Caco-2 (cell line): ENCODE measurements at regions not wholly inside any gene's neighbourhood (a gene's known extent, or its start where the extent isn't known, plus 50 kb on each side); places are given as distances from the start of the nearest gene placed in this dataset.

Experiments used
- BruUV-seq: library from RNA; stranded (reverse); fragments of 400-500 nt; replicated peaks from 2 replicates; lab custom pipeline; 2021; lab: Mats Ljungman, UMichigan
- CTCF ChIA-PET: fragments of 300-600 bp; sonication (Branson Sonifier 250); formaldehyde crosslinking; loops from one replicate; lab custom pipeline; 2022; ENCODE audit warnings: antibody characterized with exemption; lab: Charles Lee
- POLR2A ChIA-PET: fragments of 300-600 bp; sonication (Branson Sonifier 250); formaldehyde crosslinking; loops from one replicate; lab custom pipeline; 2022; ENCODE audit warnings: antibody characterized with exemption; lab: Charles Lee
- DNase-seq, 2 experiments: peaks; one replicate each; pipeline versions ENCODE4 v3.0.0 to v3.0.0-alpha.2; 2020 to 2022
- H3K27me3 ChIP-seq: replicated peaks from 2 replicates; pipeline ENCODE4 v1.6.0; 2011; ENCODE audit warnings: low read length; ENCODE audit not compliant: control insufficient read depth, insufficient read depth
- H3K36me3 ChIP-seq: 2 replicates; pipeline ENCODE4 v1.5.1; 2011; ENCODE audit warnings: low read length; ENCODE audit not compliant: control insufficient read depth, insufficient read depth
- H3K4me1 ChIP-seq: fragments of 250-450 bp; sonication (Bioruptor Pico); 2 replicates; pipeline ENCODE4 v1.5.1; 2020; ENCODE audit warnings: mild to moderate bottlenecking
- H3K4me3 ChIP-seq: 2 replicates; pipeline ENCODE4 v1.5.1; 2011; ENCODE audit warnings: low read depth, mild to moderate bottlenecking, control low read depth, low read length
- H3K9me3 ChIP-seq: fragments of 250-450 bp; sonication (Bioruptor Pico); 2 replicates; pipeline ENCODE4 v1.5.1; 2020; ENCODE audit warnings: mild to moderate bottlenecking, moderate library complexity
- H3K27ac Mint-ChIP-seq: one replicate; pipeline ENCODE4 v1.8.0; 2022; ENCODE audit warnings: mixed read lengths; ENCODE audit not compliant: unreplicated experiment
- H3K27me3 Mint-ChIP-seq: one replicate; pipeline ENCODE4 v1.8.0; 2022; ENCODE audit warnings: mixed read lengths; ENCODE audit not compliant: insufficient read depth, unreplicated experiment
- H3K36me3 Mint-ChIP-seq: one replicate; pipeline ENCODE4 v1.8.0; 2022; ENCODE audit warnings: mild to moderate bottlenecking, mixed read lengths; ENCODE audit not compliant: insufficient read depth, unreplicated experiment
- H3K4me1 Mint-ChIP-seq: one replicate; pipeline ENCODE4 v1.8.0; 2022; ENCODE audit warnings: low read depth, mixed read lengths; ENCODE audit not compliant: unreplicated experiment
- H3K4me3 Mint-ChIP-seq: one replicate; pipeline ENCODE4 v1.8.0; 2022; ENCODE audit warnings: mild to moderate bottlenecking, moderate library complexity, mixed read lengths; ENCODE audit not compliant: unreplicated experiment
- H3K9me3 Mint-ChIP-seq: one replicate; pipeline ENCODE4 v1.8.0; 2022; ENCODE audit warnings: mixed read lengths; ENCODE audit not compliant: unreplicated experiment
- CTCF ChIP-seq, 2 experiments: fragments of 200-600 bp in 1 of 2; IDR thresholded peaks; 1 replicate in 1 of 2; 2 replicates in 1 of 2; pipeline versions ENCODE4 v1.5.1 to v1.8.0; 2011 to 2022; ENCODE audit warnings: antibody characterized with exemption in 1 of 2, control low read depth in 1 of 2, inconsistent platforms in 1 of 2, low read depth in 1 of 2, low read length in 1 of 2, mild to moderate bottlenecking in 1 of 2, moderate library complexity in 1 of 2; ENCODE audit not compliant: insufficient read depth in 1 of 2, severe bottlenecking in 1 of 2, unreplicated experiment in 1 of 2
- intact Hi-C: fragments of 100-400 bp; cut with micrococcal nuclease; formaldehyde crosslinking; loops from one replicate; pipeline ENCODE4 v1.10.0; 2022; ENCODE audit not compliant: unreplicated experiment

- H3K36me3 Mint-ChIP-seq: no peaks in the 10 kb centered on the region
- Histone ChIP-seq H3K27me3 (no peaks in the 10 kb centered on the region), H3K4me1 (no peaks in the 10 kb centered on the region), H3K36me3 (no peaks in the 10 kb centered on the region), H3K9me3 (no peaks in the 10 kb centered on the region), H3K4me3 (no peak overlapping the region)
- H3K4me3 Mint-ChIP-seq: no peak overlapping the region
- DNase-seq: no peak
- H3K9me3 Mint-ChIP-seq: no peaks in the 10 kb centered on the region
- no TSS peak for BruUV-seq
- TF ChIP-seq CTCF (IDR thresholded peaks at IDR 0.05; ENCODE audit: insufficient read depth in 1 of 2, low read depth in 1 of 2, low read length in 1 of 2, severe bottlenecking in 1 of 2, unreplicated experiment in 1 of 2): no peak
- no peaks in the 10 kb centered on the region for H3K4me1 Mint-ChIP-seq
- CTCF ChIA-PET: interaction anchor here (0.6 kb wide), 1 partner anchor 25 kb away, joined by 4 read pairs; no protein-coding TSS in a partner anchor
- H3K27me3 Mint-ChIP-seq: no peaks in the 10 kb centered on the region
- no peak overlapping the region for H3K27ac Mint-ChIP-seq
- POLR2A ChIA-PET: no interaction called here
- intact Hi-C loops: no loop called here
Measured at GRCh38 chr2:239839306-239839705, 185.8 kb downstream of the NDUFA10 start.

- BruUV-seq: no TSS peak
Measured at GRCh38 chr2:239836021-239836765, 188.9 kb downstream of the NDUFA10 start.

GRCh38 chr2:239835056-239835455, 190.1 kb downstream of the NDUFA10 start:
- no peak for DNase-seq

More at GRCh38 chr2:239836021-239836765, 188.9 kb downstream of the NDUFA10 start:
- Mint-ChIP-seq H3K4me1 (no peaks in the 10 kb centered on the region), H3K36me3 (no peaks in the 10 kb centered on the region), H3K27ac (no peak overlapping the region), H3K9me3 (peaks cover 16% of the 10 kb centered on the region), H3K27me3 (no peaks in the 10 kb centered on the region), H3K4me3 (no peak overlapping the region)
- ChIA-PET POLR2A (no interaction called here), CTCF (no interaction called here)
- no peak for TF ChIP-seq CTCF (IDR thresholded peaks at IDR 0.05; ENCODE audit: insufficient read depth in 1 of 2, low read depth in 1 of 2, low read length in 1 of 2, severe bottlenecking in 1 of 2, unreplicated experiment in 1 of 2)
- no peak for DNase-seq
- Histone ChIP-seq H3K36me3 (no peaks in the 10 kb centered on the region), H3K27me3 (no peaks in the 10 kb centered on the region), H3K4me3 (no peak overlapping the region), H3K9me3 (no peaks in the 10 kb centered on the region), H3K4me1 (no peaks in the 10 kb centered on the region)
- intact Hi-C loops: no loop called here

More at GRCh38 chr2:239835056-239835455, 190.1 kb downstream of the NDUFA10 start:
- no peaks in the 10 kb centered on the region for H3K9me3 ChIP-seq
- CTCF ChIA-PET: no interaction called here
- no peak overlapping the region for H3K4me3 ChIP-seq
- Mint-ChIP-seq H3K27ac (no peak overlapping the region), H3K4me1 (no peaks in the 10 kb centered on the region), H3K9me3 (peaks cover 16% of the 10 kb centered on the region), H3K4me3 (no peak overlapping the region), H3K27me3 (no peaks in the 10 kb centered on the region), H3K36me3 (no peaks in the 10 kb centered on the region)
- intact Hi-C loops: no loop called here
- TF ChIP-seq CTCF (IDR thresholded peaks at IDR 0.05; ENCODE audit: insufficient read depth in 1 of 2, low read depth in 1 of 2, low read length in 1 of 2, severe bottlenecking in 1 of 2, unreplicated experiment in 1 of 2): no peak
- POLR2A ChIA-PET: no interaction called here
- no peaks in the 10 kb centered on the region for H3K27me3 ChIP-seq
- no peaks in the 10 kb centered on the region for H3K36me3 ChIP-seq
- no peaks in the 10 kb centered on the region for H3K4me1 ChIP-seq
- no TSS peak for BruUV-seq
